GM12892 (cell line): ENCODE measurements at regions not wholly inside any gene's neighbourhood (a gene's known extent, or its start where the extent isn't known, plus 50 kb on each side); places are given as distances from the start of the nearest gene placed in this dataset.

Experiments
- POLR2A ChIP-seq: IDR thresholded peaks from 2 replicates; pipeline ENCODE4 v1.6.1; 2011; ENCODE audit warnings: low read depth, low read length, control low read depth
- POLR2AphosphoS5 ChIP-seq: IDR thresholded peaks from 2 replicates; pipeline ENCODE4 v1.6.1; 2011; ENCODE audit warnings: low read depth, low read length, control low read depth

- TF ChIP-seq POLR2AphosphoS5 (no peak), POLR2A (no peak)
Observed at GRCh38 chr10:120705309-120705708, 145.9 kb upstream of the WDR11 start.
